HG03064 (cell line): ENCODE measurements at regions not wholly inside any gene's neighbourhood (a gene's known extent, or its start where the extent isn't known, plus 50 kb on each side); places are given as distances from the start of the nearest gene placed in this dataset.

Experiments used
- ATAC-seq: cut with Tn5 transposase; IDR thresholded peaks from one replicate; pipeline ENCODE4 v1.9.1; 2021; ENCODE audit warnings: low read depth; ENCODE audit not compliant: unreplicated experiment

DNA sequence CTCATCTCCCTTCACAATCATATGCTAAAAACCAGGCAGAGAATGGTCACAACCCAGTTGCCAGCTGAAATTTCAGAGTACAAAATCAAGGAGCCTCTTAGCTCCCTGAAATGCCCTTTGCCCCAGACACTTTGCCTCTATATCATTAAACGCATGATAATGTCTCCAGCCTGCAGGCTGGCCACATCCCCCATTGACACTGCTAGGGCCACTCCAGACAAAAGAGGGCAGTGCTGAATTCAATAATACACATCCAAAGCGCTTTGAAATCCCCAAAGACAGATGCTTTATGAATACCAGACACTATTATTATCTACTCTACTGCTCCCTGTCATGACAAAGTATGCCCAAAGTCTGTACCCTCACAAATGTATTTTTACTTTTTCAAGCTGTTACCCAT lies 348.3 kb upstream of the POU3F2 start:
- ATAC-seq = no peak

DNA sequence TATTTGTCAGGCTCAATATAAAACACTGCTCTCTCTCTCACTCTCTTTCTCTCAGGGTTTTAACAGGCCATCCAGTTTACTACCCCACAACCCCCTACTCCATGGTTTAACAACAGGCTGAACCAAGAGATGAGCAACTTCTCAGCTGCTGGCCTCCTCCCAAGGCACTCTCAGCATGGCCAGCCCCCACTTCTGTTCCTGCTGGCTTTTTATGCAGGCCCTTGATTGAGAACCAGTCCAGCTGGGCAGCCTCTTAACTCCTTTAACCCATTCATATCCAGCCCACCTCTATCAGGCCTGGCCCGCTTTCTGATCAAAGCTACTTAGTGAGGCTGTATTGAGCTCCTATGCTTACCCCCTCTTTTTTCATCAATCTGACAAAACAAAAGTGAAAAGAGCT lies 346.8 kb upstream of the POU3F2 start:
- no peak for ATAC-seq

DNA sequence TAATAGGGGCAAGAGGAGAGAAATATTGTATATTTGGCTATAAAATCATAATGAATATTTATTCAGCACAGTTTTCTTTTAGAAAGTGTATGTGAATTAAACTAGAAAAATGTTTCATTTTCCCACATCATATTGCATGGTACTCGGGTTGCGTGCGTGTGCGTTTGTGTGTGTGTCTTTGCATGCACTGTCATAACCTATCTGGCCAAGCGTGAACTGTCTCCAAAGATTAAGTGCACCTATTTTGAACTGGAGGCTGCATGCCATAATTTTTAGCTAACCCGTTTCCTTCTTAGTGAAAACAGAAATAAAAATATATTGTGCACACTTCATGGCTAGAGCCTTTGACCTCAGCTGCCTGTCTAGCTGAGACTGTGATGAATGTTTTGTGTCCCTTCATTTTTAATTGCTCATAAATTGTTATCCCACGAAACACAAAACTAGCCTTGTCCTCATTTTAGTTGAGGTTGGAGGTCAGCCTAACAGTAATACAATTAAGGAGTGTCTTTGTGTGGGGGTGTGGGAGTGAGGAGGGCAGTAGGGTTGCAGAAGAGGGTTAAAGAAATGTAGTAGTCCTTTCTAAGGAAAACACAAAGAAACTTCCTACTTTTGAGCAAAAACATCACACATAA lies 336.1 kb upstream of the POU3F2 start:
- no peak for ATAC-seq

DNA sequence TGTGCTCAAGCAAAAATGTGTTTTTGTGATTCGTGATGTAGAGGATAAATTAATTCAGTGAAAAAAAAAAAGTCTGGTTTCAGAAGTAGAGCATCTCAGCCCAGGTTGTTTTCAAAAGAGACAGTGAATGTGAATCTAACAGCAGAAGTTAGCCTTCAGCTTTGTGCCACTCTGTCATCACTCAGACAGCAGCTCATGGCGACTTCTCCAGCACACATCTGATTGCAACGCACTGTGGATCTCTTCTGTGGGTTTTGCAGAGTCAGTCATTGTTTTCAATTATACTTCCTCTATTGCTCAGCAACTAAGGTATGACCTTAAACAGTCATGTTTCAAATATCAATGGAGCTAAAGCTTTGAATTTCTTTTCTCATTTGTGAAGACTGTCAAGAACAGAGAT lies 335.5 kb upstream of the POU3F2 start:
- ATAC-seq = no peak

DNA sequence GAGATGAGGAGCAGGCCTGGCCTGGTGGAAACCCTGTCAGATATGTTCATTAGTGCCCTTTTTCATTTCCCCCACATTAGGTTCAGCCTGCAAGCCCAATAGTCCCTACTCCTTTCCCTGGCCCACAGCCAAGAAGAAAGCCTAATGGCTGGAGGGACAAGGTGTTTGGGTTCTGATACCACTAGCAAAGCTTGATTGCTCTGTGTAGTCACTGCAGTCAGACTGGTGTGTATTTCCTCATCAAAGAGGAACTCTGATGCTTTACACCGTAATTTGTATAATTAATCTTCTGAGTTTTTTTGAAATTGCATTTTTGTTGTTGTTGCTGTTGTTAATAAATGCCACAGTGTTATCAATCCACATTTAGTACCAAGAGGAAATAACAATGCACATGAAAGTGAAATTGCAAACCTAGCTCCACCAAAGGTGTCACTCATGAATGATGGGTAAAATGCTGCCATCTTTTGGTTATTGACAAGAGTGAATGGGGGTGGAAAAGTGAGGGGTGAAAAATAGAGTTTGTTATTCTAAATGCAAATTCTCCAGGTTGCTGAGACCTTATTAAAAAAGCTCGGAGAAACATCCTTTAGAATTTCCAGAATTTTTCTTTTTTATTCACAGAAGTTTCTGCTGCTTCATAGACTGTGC lies 320.2 kb upstream of the POU3F2 start:
- no peak for ATAC-seq

DNA sequence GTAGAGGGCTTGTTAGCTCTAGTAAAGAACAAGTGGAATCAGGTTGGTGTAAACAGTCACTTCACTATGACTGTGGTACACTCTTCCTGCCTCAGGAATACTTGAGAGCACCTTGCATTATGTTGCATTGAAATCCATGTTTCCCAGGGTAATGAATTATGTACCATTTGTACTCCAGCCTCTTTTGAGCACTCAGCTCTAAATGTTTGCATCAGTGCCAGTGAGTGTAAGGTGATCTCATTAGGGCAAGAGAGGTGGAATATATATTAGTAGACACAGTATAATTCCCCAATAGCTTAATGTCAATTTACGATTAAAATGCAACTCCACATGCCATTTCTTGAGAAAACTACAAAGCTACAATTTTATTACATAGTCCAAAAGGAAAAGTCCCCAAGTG lies 319.6 kb upstream of the POU3F2 start:
- ATAC-seq = no peak

DNA sequence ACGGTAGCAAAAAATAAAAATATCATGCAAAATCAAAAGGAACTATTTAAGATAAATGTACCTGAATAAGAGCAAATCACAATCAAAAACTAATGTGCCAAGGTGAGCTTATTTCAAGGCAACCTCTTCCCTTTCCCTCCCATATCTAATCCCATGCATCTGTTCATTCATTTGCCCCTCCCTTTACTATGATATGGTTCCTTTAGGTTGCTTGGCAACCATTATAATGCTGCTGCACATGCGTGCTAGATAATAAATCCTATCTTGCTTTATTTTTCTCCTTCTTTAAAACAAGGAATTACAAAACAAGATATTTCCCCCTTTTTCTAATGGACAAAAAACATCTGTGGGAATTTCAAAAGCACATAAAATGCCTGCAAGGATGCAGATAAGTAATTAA lies 318.2 kb upstream of the POU3F2 start:
- no peak for ATAC-seq

DNA sequence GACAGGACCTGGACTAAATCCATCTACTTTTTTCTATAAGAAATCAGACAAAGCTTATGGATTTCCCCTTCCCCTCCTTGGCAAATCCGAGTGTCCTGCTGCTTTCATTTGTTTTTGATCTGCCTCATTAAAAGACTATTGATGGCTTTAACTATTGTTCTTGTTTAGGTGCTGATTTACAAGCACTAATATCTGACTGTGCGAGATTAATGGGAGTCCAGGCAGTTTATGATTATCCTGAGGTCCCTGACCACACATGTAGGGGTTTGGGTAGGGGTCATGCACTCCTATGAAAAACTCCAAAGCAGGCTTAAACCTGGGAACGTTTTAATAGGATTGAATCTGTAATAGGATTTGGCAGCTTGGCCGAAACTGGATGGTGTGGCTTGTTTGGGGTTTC lies 317.5 kb upstream of the POU3F2 start:
- ATAC-seq = no peak

DNA sequence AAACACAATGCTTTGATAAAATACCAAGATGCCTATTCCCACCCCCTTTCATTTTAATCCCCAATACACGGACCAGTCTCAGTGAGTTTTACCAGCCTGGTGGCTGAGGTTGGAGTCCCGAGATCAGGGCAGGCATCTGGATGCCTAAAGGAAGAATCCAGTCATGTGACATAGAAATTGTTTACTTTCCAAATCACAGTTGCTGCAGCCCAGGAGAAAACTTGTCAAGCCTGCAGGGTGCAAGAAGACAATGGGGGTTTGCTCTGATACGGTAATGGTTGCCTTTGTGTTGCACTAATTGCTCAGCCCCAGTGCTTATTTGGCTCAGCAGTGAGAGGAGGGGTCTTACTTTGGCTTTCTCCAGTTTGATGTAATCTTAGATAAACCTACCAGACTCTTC lies 308.5 kb upstream of the POU3F2 start:
- ATAC-seq = no peak

DNA sequence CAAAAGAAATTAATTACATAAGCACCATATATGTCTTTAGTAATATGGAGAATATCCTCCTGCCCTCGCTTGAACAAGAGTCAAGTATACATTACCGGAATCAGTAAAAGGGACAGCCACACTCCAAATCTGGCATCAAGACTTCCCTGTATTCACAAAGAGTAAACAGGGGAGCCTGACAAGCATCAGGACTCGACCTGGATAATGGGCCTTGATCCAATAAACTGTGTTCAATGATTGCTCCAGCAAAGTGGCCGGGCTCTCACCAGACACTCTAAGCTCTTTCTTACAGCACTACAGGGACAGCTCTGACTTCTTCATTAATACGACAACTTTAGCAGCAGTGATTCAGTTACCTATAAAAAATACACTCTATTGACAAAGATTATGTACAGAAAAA lies 307.9 kb upstream of the POU3F2 start:
- ATAC-seq = no peak

DNA sequence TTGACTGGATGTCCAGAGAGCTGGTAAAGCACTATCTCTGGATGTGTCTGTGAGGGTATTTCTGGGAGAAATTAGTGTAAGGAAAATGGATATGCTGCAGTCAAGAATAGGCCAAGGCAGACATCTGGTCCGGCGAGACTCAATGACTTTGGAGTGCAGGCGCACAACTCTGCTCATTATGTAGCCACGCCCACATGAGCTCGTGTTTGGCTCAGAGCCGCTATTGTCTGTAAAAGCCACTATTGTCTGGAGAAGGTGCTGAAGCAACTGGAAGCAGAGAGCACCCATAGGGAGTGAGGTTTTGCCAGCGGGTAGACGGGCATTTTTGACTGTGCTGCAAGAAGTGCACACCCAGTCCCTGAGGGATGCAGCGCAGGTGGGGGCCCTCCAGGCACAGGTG lies 305.0 kb upstream of the POU3F2 start:
- ATAC-seq = no peak

DNA sequence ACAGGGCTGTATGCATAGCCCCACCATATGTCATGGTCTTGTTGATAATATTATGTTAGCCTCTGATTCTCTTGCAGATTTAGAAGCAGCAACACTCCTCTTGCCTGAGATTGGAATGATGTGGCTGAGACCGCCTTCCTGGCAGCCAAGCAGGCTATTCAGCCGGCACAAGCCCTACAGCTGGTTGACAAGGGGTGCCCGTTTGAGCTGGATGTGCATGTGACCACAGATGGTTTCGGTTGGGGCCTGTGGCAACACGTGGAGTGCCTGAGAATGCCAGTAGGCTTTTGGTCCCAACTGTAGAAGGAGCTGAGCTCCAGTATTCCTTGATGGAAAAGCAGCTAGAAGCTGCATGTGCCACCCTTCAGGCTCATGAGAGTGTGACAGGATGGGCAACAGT lies 303.6 kb upstream of the POU3F2 start:
- ATAC-seq = no peak

DNA sequence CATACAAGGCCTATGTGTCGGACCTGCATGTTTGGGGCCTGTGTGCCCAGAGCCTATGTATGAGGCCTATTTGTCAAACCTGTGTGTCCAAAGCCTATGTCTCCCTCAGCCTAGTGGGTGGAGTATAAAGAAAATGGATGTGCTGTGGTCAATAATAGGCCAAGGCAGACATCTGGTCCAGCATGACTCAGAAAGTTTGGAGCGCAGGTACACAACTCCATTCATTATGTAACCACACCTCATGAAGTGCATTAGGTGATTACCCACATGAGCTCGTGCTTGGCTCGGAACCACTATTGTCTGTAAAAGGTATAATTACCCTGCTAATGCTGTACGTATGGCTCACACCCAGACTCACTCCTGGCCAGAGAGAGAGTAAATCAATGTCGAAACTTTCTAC lies 302.4 kb upstream of the POU3F2 start:
- no peak for ATAC-seq

DNA sequence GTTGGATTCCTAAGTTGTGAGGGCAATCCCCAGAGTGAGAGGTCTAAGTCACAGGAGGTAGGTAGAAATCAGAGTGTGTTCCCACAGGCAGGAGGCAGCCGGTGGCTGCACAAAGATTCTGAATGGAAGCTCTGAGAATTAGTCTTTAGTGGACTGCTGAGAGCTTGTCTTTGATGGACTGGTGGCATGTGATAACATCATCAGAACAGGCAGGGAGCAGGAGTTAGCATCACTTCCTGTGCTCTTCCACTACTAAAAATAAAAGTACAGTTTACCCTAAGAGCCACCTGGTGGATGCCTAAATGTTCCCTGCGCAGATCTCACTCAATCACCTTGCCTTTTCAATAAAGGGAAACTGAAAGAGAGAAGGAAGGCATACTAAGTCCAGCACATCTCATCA lies 294.6 kb upstream of the POU3F2 start:
- ATAC-seq = no peak

DNA sequence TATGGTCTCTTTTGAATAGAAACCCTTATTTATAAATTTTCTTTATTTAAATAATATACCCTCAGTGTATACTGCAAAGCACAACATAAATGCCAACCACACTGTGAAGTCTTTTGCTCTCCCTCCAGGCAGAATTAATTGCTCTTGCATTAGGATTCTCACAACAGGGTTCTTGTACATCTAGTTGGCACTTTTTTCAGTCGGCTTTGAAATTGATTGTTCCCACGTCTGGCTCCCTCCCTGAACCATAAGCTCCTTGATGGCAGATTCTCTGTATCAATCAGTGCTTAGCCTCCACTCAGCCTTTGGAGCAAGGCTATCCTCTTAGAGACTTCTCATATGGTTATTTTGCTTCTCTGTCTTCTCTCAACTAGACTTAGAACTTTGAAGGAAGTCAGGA lies 288.0 kb upstream of the POU3F2 start:
- no peak for ATAC-seq

DNA sequence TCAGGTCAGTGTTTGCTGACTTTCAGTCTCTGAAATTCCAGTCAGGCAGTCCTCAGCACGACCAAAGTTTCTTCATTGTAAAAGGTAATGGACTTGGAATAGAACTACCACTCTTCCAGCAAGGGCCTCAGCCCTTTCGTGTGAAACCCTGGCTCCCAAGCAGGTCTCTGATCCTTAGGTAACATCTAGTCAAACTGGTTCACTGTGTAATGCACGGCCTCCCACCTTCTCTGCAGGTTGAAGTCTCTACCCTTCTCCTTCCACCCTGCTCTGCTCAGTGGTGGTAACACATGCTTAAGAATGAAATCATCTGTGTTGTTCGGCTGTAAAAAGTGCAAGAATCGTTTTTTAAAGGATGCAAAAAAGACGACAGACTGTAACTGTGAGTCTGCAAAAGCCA lies 287.2 kb upstream of the POU3F2 start:
- ATAC-seq = no peak

DNA sequence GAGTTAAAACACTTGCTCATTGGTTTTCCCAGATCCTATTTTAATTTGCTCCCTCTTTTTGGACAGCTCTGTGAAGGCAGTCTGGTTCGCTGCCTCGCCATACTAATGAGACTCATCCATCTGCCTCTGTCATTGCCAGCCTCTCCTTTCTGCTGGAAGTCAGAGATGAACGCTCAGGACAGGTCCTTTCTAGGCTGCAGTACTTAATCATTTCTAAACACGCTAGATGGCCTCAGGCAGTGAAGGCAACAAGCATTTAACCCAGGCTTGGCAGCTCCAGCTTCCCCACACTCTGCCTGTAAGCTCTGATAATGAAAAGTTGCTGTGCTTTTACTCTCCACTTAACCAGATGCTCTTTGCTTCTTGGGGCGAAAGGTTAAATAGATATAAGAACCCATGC lies 286.7 kb upstream of the POU3F2 start:
- no peak for ATAC-seq

DNA sequence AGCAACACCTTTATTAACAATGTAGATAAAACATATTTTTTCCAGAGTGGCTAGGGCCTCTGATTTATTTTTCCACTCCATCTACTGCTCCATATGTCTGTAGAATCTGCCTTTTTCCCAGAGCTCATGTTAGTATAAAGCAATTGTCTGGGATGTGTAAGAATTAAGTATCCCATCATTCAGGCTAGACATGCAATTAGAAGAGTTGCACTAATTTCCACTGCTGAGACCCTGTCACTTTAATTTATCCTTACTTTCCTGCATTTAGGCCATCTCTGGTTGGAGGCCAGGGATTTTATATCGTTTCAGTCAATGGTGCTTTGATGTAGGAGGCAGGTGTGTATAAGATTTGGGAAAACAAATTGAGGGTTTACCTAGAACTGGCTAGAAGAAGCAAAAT lies 286.1 kb upstream of the POU3F2 start:
- no peak for ATAC-seq

DNA sequence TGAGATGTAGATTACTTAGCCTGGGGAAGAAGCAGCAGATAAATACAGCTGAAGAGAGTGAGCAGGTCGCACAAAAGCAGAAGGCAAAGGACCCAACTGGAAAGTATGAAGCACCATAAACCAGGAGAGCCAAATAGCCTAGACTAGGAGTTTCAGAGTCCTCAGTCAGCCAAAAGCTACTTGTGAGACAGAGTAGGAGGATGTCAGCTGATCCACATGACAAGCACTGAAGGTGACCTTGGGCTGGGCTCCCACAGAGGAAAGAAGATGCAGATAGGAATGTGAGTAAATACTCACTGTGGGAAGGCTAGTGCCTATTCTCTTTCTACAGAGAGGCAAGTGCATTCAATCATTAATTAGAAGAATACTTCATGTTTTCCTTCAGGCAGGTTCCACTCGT lies 274.0 kb upstream of the POU3F2 start:
- ATAC-seq = no peak

DNA sequence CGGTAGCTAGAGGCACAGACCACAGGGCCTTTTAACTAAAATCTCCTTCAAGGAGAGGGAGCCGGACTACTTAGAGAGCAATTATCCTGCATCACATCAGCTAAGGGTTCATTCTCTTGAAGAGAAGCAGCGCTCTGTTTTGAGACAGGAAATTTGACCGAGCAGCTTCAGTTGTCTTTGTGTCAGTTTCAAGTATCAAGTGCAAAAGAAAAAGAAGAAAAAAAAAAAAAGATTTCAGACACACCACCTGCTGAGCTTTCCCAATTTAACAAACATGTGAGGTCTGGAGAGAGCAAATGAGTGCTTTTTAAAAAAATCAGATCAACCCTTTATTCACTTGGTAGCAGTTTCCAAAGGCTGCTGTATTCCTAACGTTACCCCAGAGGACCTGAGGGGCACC lies 273.5 kb upstream of the POU3F2 start:
- no peak for ATAC-seq

DNA sequence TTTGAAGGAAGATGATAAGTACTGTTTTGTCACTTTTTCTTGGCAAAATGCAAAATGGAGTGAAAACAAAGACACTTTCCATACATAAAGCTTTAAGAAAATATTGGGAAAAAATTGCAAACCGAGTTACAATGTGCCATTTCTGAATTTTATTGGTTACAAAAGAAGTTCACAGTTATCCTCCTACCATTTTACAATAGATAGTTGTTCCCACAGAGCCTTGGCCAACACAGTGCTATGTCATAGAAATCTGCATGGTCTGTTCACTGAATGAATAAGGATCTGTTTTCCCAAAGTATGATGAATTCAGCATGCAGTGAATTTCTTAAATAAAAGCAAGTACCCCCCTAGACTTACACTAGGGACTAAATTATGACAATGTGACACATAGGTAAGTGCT lies 268.2 kb upstream of the POU3F2 start:
- no peak for ATAC-seq

DNA sequence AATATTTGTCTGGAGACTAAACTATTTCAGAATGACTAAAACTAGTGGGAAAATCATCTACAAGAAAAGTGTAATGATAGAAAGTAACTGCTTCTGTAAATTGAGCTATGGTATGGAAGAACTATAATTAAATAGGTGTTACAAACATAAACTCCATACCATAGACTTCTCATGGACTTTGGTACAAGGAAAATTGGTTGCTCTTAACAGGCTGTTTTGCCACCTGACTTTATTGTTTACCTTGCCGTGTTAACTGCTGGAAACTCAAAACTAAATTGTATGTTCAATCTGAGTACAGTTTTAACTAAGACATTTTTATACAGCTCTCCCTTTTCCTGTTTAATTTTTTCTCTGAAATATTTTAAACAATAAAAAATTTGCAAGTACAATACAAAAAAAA lies 261.8 kb upstream of the POU3F2 start:
- ATAC-seq = no peak

DNA sequence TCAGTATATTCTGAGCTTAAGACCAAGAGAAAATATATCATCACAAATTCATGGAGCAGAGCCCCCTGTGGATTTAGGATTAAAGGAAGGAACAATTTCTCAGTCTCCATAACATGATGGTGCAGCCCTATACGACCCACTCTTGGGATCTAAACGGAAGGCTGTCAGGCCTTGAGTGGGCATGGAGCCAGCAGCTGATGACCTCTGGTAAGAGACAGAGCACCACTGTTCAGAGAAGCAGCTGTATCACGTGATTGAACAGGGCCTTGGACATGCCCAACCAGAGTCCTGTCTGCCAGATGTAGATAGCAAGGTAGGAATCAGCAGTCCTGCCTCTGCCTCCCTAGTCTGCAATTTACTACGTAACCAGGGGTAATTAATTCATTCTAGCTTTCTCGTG lies 259.4 kb upstream of the POU3F2 start:
- no peak for ATAC-seq
